ENCODE measurements at regions not wholly inside any gene's neighbourhood (a gene's known extent, or its start where the extent isn't known, plus 50 kb on each side); places are given as distances from the start of the nearest gene placed in this dataset.

GRCh38 chr5:119928974-119929373 is 299.6 kb downstream of the FAM170A start:
- TF ChIP-seq POLR2A (IDR thresholded peaks at IDR 0.05) (no peak), CTCF (IDR thresholded peaks at IDR 0.05) (no peak)

All from uterus (tissue), 2 donors.